ENCODE measurements at regions not wholly inside any gene's neighbourhood (a gene's known extent, or its start where the extent isn't known, plus 50 kb on each side); places are given as distances from the start of the nearest gene placed in this dataset.

DNA sequence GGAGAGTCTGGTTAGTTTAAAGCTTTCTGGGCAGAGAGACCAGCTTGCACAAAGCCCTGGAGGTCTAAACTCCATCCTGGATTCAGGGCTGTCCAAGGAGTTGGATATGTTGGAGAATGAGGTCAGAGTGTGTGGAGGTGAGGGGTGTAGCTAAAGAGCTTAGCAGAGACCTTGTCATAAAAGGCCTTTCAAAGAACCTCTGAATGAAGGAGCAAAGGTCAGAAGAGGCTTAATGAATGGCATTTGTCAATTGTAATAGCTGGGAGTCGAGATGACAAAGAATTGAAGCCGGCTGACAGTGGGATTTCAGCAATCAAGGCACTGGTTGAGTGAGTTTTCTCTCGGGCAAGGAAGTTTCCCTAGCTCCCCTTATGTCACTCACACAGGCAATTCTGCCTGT, 202.6 kb downstream of the PDCD6IP start:
- ChIA-PET POLR2A (ENCODE audit: unreplicated experiment) (no interaction called here), CTCF (no interaction called here)
- H3K9me2 ChIP-seq (ENCODE audit: insufficient read depth), result no peaks in the 10 kb centered on the region
- no peak overlapping the region for H3K4me2 ChIP-seq
- DNase-seq, result no peak
- H3K4me3 ChIP-seq, result no peak overlapping the region
- no peaks in the 10 kb centered on the region for H3K27me3 ChIP-seq (ENCODE audit: insufficient read depth, low read depth)
- no peaks in the 10 kb centered on the region for H3K9me3 ChIP-seq (ENCODE audit: insufficient read depth, low read depth)
- H4K20me1 ChIP-seq (ENCODE audit: insufficient read depth), result no peaks in the 10 kb centered on the region
- BruUV-seq (replicated peaks), result no TSS peak
- no peak overlapping the region for H2AFZ ChIP-seq
- no peak overlapping the region for H3K27ac ChIP-seq
- no peaks in the 10 kb centered on the region for H3K4me1 ChIP-seq (replicated peaks; ENCODE audit: insufficient read depth)
- no peaks in the 10 kb centered on the region for H3F3A ChIP-seq (ENCODE audit: insufficient read depth, low read depth)
- H3K79me2 ChIP-seq (ENCODE audit: low read depth), result no peaks in the 10 kb centered on the region
- H3K36me3 ChIP-seq (ENCODE audit: low read depth), result no peaks in the 10 kb centered on the region
- intact Hi-C loops (cut with micrococcal nuclease; ENCODE audit: unreplicated experiment), result no loop called here
- no peak for TF ChIP-seq EZH2 (IDR thresholded peaks at IDR 0.05; ENCODE audit: low read depth)
- TF ChIP-seq, protein P1, sequence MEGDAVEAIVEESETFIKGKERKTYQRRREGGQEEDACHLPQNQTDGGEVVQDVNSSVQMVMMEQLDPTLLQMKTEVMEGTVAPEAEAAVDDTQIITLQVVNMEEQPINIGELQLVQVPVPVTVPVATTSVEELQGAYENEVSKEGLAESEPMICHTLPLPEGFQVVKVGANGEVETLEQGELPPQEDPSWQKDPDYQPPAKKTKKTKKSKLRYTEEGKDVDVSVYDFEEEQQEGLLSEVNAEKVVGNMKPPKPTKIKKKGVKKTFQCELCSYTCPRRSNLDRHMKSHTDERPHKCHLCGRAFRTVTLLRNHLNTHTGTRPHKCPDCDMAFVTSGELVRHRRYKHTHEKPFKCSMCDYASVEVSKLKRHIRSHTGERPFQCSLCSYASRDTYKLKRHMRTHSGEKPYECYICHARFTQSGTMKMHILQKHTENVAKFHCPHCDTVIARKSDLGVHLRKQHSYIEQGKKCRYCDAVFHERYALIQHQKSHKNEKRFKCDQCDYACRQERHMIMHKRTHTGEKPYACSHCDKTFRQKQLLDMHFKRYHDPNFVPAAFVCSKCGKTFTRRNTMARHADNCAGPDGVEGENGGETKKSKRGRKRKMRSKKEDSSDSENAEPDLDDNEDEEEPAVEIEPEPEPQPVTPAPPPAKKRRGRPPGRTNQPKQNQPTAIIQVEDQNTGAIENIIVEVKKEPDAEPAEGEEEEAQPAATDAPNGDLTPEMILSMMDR (conservative IDR thresholded peaks at IDR 0.05), result no peak

DNA sequence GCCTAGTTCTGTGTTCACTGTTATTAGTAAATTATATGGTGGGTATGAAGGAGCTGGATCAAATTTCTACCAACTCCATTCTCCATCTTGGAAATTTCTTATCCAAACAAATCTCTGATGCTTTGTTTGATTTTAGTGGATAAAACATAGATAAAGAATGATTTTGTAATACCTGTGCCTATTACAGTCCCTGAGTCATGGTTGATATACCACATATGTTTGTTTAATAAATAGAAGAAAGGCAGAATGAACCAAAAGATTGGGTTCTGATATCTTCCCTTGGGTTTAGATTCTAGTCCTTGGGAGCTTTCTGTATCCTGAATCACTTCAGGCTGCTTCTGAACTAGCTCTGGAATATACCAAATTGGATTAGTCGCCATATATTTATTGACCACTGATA, 203.6 kb downstream of the PDCD6IP start:
- no peak for DNase-seq
- H3K9me3 ChIP-seq (ENCODE audit: insufficient read depth, low read depth), result no peaks in the 10 kb centered on the region
- no peaks in the 10 kb centered on the region for H3F3A ChIP-seq (ENCODE audit: insufficient read depth, low read depth)
- no peaks in the 10 kb centered on the region for H4K20me1 ChIP-seq (ENCODE audit: insufficient read depth)
- no peak overlapping the region for H3K27ac ChIP-seq
- POLR2A ChIA-PET (ENCODE audit: unreplicated experiment), result no interaction called here
- H3K4me2 ChIP-seq, result no peak overlapping the region
- no TSS peak for BruUV-seq (replicated peaks)
- CTCF ChIA-PET, result no interaction called here
- H3K4me3 ChIP-seq, result no peak overlapping the region
- no peaks in the 10 kb centered on the region for H3K27me3 ChIP-seq (ENCODE audit: insufficient read depth, low read depth)
- no peaks in the 10 kb centered on the region for H3K4me1 ChIP-seq (replicated peaks; ENCODE audit: insufficient read depth)
- H3K9me2 ChIP-seq (ENCODE audit: insufficient read depth), result no peaks in the 10 kb centered on the region
- H3K79me2 ChIP-seq (ENCODE audit: low read depth), result no peaks in the 10 kb centered on the region
- no peak overlapping the region for H2AFZ ChIP-seq
- intact Hi-C loops (cut with micrococcal nuclease; ENCODE audit: unreplicated experiment), result no loop called here
- no peaks in the 10 kb centered on the region for H3K36me3 ChIP-seq (ENCODE audit: low read depth)
- TF ChIP-seq EZH2 (IDR thresholded peaks at IDR 0.05; ENCODE audit: low read depth), result no peak
- TF ChIP-seq, protein P1 (conservative IDR thresholded peaks at IDR 0.05), result no peak

DNA sequence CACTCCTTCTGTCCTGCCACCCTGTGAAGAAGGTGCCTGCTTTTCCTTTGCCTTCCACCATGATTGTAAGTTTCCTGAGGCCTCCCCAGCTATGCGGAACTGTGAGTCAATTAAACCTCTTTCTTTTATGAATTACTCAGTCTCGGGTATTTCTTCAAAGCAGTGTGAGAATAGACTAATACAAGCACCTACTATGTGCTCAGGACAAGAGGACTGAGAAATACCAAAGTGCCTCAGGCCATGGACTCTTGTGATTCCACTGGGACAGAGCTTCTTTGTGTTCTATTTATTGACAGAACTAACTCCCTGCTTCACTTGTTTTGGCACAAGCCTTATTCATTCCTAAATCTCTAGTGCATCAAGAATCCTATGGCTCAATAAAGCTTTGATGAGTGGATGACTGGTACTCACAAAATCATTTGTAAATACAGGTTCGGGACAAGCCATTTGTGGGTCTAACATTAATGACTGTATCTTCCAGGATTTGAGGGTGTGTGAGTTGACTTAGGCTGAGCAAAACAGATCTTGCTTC, 204.2 kb downstream of the PDCD6IP start:
- intact Hi-C loops (cut with micrococcal nuclease; ENCODE audit: unreplicated experiment), result no loop called here
- H3K9me3 ChIP-seq (ENCODE audit: insufficient read depth, low read depth), result no peaks in the 10 kb centered on the region
- no peaks in the 10 kb centered on the region for H4K20me1 ChIP-seq (ENCODE audit: insufficient read depth)
- ChIA-PET POLR2A (ENCODE audit: unreplicated experiment) (no interaction called here), CTCF (no interaction called here)
- no peak overlapping the region for H3K4me3 ChIP-seq
- H3K36me3 ChIP-seq (ENCODE audit: low read depth), result no peaks in the 10 kb centered on the region
- no peak for TF ChIP-seq EZH2 (IDR thresholded peaks at IDR 0.05; ENCODE audit: low read depth)
- TF ChIP-seq, protein P1 (conservative IDR thresholded peaks at IDR 0.05), result no peak
- H3K79me2 ChIP-seq (ENCODE audit: low read depth), result no peaks in the 10 kb centered on the region
- H3K4me1 ChIP-seq (replicated peaks; ENCODE audit: insufficient read depth), result no peaks in the 10 kb centered on the region
- no peak for DNase-seq
- H3K27ac ChIP-seq, result no peak overlapping the region
- H2AFZ ChIP-seq, result no peak overlapping the region
- H3F3A ChIP-seq (ENCODE audit: insufficient read depth, low read depth), result no peaks in the 10 kb centered on the region
- no TSS peak for BruUV-seq (replicated peaks)
- H3K4me2 ChIP-seq, result no peak overlapping the region
- H3K9me2 ChIP-seq (ENCODE audit: insufficient read depth), result no peaks in the 10 kb centered on the region
- no peaks in the 10 kb centered on the region for H3K27me3 ChIP-seq (ENCODE audit: insufficient read depth, low read depth)
